ENCODE measurements at regions not wholly inside any gene's neighbourhood (a gene's known extent, or its start where the extent isn't known, plus 50 kb on each side); places are given as distances from the start of the nearest gene placed in this dataset.

GRCh38 chr6:37095997-37096396 is 74.0 kb upstream of the PIM1 start:
- TF ChIP-seq, protein P1, sequence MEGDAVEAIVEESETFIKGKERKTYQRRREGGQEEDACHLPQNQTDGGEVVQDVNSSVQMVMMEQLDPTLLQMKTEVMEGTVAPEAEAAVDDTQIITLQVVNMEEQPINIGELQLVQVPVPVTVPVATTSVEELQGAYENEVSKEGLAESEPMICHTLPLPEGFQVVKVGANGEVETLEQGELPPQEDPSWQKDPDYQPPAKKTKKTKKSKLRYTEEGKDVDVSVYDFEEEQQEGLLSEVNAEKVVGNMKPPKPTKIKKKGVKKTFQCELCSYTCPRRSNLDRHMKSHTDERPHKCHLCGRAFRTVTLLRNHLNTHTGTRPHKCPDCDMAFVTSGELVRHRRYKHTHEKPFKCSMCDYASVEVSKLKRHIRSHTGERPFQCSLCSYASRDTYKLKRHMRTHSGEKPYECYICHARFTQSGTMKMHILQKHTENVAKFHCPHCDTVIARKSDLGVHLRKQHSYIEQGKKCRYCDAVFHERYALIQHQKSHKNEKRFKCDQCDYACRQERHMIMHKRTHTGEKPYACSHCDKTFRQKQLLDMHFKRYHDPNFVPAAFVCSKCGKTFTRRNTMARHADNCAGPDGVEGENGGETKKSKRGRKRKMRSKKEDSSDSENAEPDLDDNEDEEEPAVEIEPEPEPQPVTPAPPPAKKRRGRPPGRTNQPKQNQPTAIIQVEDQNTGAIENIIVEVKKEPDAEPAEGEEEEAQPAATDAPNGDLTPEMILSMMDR (IDR thresholded peaks at IDR 0.05), result no peak
- no peak for TF ChIP-seq POLR2A (IDR thresholded peaks at IDR 0.05)

Measured in thyroid gland (tissue), 4 donors.